Activated naive CD8-positive, alpha-beta T cell treated with anti-CD3 and anti-CD28 coated beads, Interleukin-2, amount 10 ng/mL, durations not matched to agents 7 days and 5 days (primary cell): ENCODE measurements at regions not wholly inside any gene's neighbourhood (a gene's known extent, or its start where the extent isn't known, plus 50 kb on each side); places are given as distances from the start of the nearest gene placed in this dataset.

Experiments
- ATAC-seq: fragments of 150-1000 bp; cut with Tn5 transposase; one replicate; pipeline ENCODE4 v1.10.0; 2021; ENCODE audit warnings: low read depth, moderate library complexity
- POLR2A ChIA-PET: fragments of 350-600 bp; sonication (Branson Sonifier 250); formaldehyde crosslinking; loops from one replicate; lab custom pipeline; 2021; ENCODE audit warnings: antibody characterized with exemption; lab: Charles Lee
- DNase-seq: peaks from one replicate; pipeline ENCODE4 v3.0.0; 2021
- H3K27ac Mint-ChIP-seq: one replicate; pipeline ENCODE4 v1.8.0; 2022; ENCODE audit warnings: mild to moderate bottlenecking, mixed read lengths
- H3K27me3 Mint-ChIP-seq: one replicate; pipeline ENCODE4 v1.8.0; 2022; ENCODE audit warnings: mild to moderate bottlenecking, moderate library complexity, mixed read lengths
- H3K36me3 Mint-ChIP-seq: one replicate; pipeline ENCODE4 v1.8.0; 2021; ENCODE audit warnings: mild to moderate bottlenecking, mixed read lengths
- H3K4me1 Mint-ChIP-seq: one replicate; pipeline ENCODE4 v1.8.0; 2021; ENCODE audit warnings: mixed read lengths
- H3K4me3 Mint-ChIP-seq: one replicate; pipeline ENCODE4 v1.8.0; 2022; ENCODE audit warnings: mild to moderate bottlenecking, moderate library complexity, mixed read lengths
- H3K9me3 Mint-ChIP-seq: one replicate; pipeline ENCODE4 v1.8.0; 2021; ENCODE audit warnings: mixed read lengths

DNA sequence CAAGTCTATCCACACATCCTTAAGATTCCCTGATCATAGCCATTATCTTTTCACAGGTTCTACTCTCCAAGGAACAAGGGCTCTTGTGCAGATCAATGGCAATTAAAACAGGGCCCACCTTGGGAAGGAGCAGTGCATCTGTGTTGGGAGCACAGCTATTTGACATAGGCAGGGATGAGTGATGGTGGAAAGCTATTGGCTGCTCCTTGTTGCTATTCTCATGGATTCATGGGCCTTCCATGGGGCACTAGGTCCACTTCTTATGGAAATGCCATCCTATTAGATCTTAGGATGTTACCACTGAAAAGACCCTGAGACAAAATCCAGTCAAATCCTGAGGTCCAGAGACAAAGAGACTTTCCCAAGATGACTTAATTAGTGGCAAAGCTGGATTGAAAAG, 148.6 kb upstream of the MTNR1B start:
- H3K4me1 Mint-ChIP-seq: no peaks in the 10 kb centered on the region
- peaks cover 4% of the 10 kb centered on the region for H3K27me3 Mint-ChIP-seq
- POLR2A ChIA-PET: no interaction called here
- no peaks in the 10 kb centered on the region for H3K36me3 Mint-ChIP-seq
- no peak overlapping the region for H3K27ac Mint-ChIP-seq
- no peak for DNase-seq
- ATAC-seq: no peak
- no peak overlapping the region for H3K4me3 Mint-ChIP-seq
- H3K9me3 Mint-ChIP-seq: peaks cover 1% of the 10 kb centered on the region

DNA sequence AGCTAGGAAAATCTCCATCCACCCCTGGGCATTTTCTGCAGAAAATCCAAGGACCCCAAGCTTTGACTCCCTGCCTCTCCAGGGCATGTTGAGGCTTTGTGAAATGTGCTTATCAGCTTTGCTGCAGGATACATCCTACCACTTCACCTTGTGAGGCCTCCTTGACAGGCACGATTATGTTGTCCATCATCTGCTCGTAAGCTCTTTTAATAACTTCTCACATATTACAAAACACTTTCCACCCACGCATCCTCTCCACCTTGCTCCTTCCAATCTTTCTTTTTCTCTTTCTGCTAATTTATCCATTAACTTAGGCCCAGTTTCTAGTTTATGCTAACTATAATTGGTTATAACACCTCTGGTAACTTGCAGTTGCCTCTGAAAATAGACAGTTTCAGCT, 147.0 kb upstream of the MTNR1B start:
- Mint-ChIP-seq H3K36me3 (no peaks in the 10 kb centered on the region), H3K27me3 (peaks cover 4% of the 10 kb centered on the region), H3K27ac (no peak overlapping the region), H3K9me3 (peaks cover 1% of the 10 kb centered on the region), H3K4me3 (no peak overlapping the region), H3K4me1 (no peaks in the 10 kb centered on the region)
- ATAC-seq (no peak), DNase-seq (no peak)
- POLR2A ChIA-PET: no interaction called here

DNA sequence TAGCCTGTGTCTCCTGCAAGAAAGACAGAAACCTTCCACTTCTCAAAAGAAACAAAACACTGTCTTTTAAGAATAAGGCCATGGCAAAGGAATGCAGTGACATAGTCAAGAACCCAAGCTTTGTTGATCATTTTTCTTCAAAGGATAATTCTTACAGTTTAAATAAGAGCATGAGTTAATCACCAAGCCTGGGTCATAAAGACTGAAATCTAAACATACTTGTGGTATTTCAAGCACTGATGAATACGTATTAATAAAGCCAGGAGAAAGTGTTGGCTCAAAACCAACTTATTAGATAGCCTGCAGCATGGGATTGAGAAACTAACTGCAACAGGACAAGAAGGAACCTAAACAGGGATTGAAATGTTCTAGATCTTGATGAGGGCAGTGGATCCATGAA, 143.3 kb upstream of the MTNR1B start:
- no peak overlapping the region for H3K4me3 Mint-ChIP-seq
- H3K4me1 Mint-ChIP-seq: peaks cover 5% of the 10 kb centered on the region
- ATAC-seq (no peak), DNase-seq (no peak)
- POLR2A ChIA-PET: no interaction called here
- no peak overlapping the region for H3K27ac Mint-ChIP-seq
- H3K9me3 Mint-ChIP-seq: peaks cover 1% of the 10 kb centered on the region
- H3K27me3 Mint-ChIP-seq: peaks cover 8% of the 10 kb centered on the region
- H3K36me3 Mint-ChIP-seq: no peaks in the 10 kb centered on the region

DNA sequence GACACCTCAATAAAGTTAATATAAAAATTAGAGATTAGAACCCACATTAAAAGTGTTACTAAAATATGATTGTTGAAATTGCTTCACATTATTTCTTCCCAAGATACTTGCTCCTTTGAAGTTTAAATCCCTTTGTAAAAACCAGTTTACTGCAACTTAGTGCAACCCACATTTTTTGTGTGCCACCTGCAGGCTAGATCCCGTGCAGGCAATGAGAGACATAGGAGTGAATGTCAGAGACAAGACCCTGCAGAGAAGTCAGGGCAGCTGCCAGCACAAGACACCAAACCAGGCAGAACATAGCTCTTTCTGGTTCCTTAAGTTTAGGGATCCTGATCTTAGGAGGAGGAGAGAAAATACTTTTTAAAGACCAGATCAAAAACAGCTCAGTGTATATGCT, 142.8 kb upstream of the MTNR1B start:
- no peak overlapping the region for H3K4me3 Mint-ChIP-seq

DNA sequence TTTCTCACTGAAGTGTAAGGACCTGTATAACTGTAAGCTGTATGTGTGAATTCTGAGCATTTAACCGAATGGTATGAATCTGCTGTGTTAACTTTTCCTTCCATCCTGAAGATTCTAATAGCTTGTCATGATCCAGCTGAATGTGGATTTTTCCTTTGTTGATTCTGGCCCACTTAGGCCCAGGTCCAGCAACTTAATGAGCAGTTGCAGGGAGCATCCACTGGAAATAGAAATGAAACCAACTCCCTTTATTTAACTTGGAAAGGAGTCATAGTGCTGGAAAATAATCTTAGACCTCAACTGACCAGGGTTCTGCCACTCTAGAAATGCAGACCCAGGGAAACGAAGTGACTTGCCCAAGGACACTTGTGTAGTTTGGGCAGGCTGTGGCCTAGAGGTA, 142.3 kb upstream of the MTNR1B start:
- DNase-seq: no peak

More for the DNA sequence above, 142.8 kb upstream of the MTNR1B start:
- POLR2A ChIA-PET: no interaction called here
- DNase-seq (no peak), ATAC-seq (no peak)
- no peaks in the 10 kb centered on the region for H3K36me3 Mint-ChIP-seq
- peaks cover 8% of the 10 kb centered on the region for H3K27me3 Mint-ChIP-seq
- no peak overlapping the region for H3K27ac Mint-ChIP-seq
- peaks cover 5% of the 10 kb centered on the region for H3K4me1 Mint-ChIP-seq
- H3K9me3 Mint-ChIP-seq: peaks cover 1% of the 10 kb centered on the region

DNA sequence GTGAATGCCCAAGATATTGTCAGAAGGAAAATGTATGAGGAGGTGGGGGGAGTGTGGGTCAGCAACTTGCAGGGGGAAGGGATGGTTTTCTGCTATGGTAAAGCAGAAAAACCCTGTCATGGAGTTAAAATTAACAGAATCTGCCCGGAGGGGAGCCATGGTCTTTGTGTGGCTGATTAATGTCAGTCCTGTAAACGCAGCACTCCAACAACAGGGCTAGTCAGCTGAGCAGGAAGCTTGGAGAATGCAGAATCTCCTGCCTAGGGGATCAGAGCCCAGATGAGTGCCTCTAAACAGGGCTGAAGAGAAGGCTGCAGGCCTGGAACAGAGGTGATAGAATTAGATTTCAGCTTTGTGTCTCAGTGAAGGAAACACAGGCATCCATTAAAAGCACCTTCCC, 140.9 kb upstream of the MTNR1B start:
- Mint-ChIP-seq H3K27me3 (peaks cover 8% of the 10 kb centered on the region), H3K27ac (no peak overlapping the region), H3K9me3 (peaks cover 1% of the 10 kb centered on the region), H3K4me1 (peaks cover 5% of the 10 kb centered on the region), H3K4me3 (no peak overlapping the region), H3K36me3 (no peaks in the 10 kb centered on the region)
- no peak for ATAC-seq
- DNase-seq: no peak
- POLR2A ChIA-PET: no interaction called here

More for the DNA sequence above, 142.3 kb upstream of the MTNR1B start:
- H3K4me1 Mint-ChIP-seq: peaks cover 5% of the 10 kb centered on the region
- no peak overlapping the region for H3K27ac Mint-ChIP-seq
- POLR2A ChIA-PET: no interaction called here
- no peak overlapping the region for H3K4me3 Mint-ChIP-seq
- H3K27me3 Mint-ChIP-seq: peaks cover 8% of the 10 kb centered on the region
- peaks cover 1% of the 10 kb centered on the region for H3K9me3 Mint-ChIP-seq
- ATAC-seq: no peak
- H3K36me3 Mint-ChIP-seq: no peaks in the 10 kb centered on the region

DNA sequence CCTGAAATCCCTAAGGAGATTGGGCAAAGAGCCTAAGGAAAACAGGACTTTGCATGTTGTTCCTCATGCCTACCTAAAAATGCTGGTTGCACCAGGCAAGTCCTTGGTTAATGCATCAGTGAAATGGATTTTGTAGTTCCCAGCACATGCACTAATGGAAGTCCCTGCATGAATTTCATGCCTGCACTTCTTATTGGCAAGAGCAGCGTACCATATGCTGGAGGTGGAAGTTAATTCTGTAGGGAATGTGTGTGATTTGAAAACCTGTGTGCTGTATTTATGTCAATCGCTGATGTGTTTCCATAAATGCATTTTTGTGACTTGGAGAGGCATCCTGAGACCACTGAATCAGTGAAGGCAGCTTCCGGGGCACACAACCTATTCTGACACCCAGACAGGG, 140.3 kb upstream of the MTNR1B start:
- Mint-ChIP-seq H3K27ac (no peak overlapping the region), H3K4me3 (no peak overlapping the region), H3K9me3 (peaks cover 1% of the 10 kb centered on the region), H3K36me3 (no peaks in the 10 kb centered on the region), H3K27me3 (peaks cover 8% of the 10 kb centered on the region), H3K4me1 (peaks cover 5% of the 10 kb centered on the region)
- ATAC-seq (no peak), DNase-seq (no peak)
- POLR2A ChIA-PET: no interaction called here

DNA sequence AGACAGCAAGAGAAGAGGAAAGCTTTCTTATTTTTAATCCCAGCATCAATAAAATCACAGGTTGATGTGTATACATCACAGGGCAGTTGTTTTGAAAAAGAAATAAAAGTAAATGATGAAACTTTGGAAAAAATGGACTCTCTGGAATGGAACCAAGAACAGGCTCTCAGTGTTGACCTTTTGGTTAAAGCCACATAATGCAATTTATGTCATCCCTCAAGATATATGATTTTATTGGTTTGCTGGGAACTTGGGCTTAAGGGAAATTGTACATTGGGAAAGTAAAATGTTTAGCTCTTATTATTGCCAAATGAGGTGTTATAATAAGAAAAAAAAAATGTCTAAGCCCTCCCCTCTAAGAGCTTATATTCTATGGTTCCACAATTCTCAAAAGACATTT, 139.8 kb upstream of the MTNR1B start:
- H3K4me3 Mint-ChIP-seq: no peak overlapping the region
- peaks cover 1% of the 10 kb centered on the region for H3K9me3 Mint-ChIP-seq
- ATAC-seq (no peak), DNase-seq (no peak)
- POLR2A ChIA-PET: no interaction called here
- H3K36me3 Mint-ChIP-seq: no peaks in the 10 kb centered on the region
- no peak overlapping the region for H3K27ac Mint-ChIP-seq
- H3K4me1 Mint-ChIP-seq: peaks cover 5% of the 10 kb centered on the region
- peaks cover 8% of the 10 kb centered on the region for H3K27me3 Mint-ChIP-seq

DNA sequence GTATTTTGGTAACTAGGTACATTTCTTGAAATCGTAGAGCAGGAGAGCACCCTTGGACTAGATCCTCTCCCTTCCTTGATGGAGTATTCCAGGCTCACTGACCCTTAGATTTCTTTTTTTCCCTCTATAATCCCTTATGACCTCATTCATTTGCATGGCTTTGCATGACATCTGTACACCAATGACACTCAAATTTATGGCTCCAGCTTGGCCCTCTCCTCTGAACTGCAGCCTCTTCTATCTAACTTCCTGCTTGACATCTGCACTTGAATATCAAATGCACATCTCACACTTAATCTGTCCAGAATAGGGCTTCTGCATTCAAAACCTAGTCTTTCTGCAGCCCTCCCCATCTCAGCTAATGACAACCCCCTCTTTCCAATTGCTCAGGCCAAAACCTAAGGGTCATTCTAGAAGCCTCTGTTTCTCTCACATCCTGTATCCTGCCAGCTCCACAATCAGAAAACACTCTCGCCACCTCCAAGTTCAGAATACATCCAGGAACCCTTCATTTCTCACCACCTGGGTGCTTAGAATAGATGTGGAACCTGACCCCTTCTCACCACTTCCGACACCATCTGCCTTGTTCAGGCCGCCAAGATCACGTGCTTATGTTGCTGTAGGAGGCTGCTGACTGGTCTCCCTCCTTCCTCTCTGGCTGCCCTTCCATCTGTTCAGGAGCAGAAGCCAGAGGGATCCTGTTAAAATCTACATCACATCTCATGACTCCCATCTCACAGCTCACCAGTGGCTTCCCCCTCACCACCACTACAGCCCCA, 138.9 kb upstream of the MTNR1B start:
- POLR2A ChIA-PET: no interaction called here
- H3K4me1 Mint-ChIP-seq: peaks cover 5% of the 10 kb centered on the region
- DNase-seq: no peak
- H3K27ac Mint-ChIP-seq: no peak overlapping the region
- no peak overlapping the region for H3K4me3 Mint-ChIP-seq
- peaks cover 4% of the 10 kb centered on the region for H3K27me3 Mint-ChIP-seq
- no peak for ATAC-seq
- H3K9me3 Mint-ChIP-seq: no peaks in the 10 kb centered on the region
- H3K36me3 Mint-ChIP-seq: no peaks in the 10 kb centered on the region

DNA sequence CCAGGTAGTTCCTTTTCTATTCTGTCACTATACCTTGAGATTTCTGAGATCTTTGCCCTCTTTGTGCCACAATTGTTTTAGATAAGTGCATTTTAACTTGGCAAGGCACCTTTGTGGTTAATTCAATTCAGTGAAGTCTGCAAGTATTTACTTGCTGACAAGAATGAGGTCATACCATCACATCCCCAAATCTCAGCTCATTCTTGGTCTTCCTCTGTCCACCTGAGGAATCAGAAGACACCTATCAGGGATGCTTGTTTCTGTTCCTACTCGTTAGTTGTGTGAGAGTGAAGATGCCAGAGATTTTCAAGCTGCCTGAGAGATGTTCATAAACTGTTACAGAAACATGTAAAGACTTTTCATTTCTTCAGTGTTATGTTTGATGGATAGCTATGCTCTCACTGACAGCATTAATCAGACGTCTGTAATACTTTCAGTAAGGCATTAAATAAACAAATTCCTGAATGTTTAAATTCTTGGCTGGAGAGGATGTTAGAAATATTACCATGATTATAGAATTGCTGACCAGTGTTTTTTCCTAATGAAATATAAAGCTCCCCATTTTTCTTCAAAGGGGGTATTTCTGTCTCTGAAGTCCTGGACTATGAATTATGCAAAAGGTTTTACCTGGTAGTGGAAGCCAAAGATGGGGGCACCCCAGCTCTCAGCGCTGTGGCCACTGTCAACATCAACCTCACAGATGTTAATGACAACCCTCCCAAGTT, 135.0 kb upstream of the MTNR1B start:
- peaks cover 5% of the 10 kb centered on the region for H3K4me1 Mint-ChIP-seq
- no peak for DNase-seq
- POLR2A ChIA-PET: no interaction called here
- no peaks in the 10 kb centered on the region for H3K9me3 Mint-ChIP-seq
- H3K36me3 Mint-ChIP-seq: no peaks in the 10 kb centered on the region
- no peak overlapping the region for H3K27ac Mint-ChIP-seq
- H3K4me3 Mint-ChIP-seq: no peak overlapping the region
- ATAC-seq: no peak
- peaks cover 4% of the 10 kb centered on the region for H3K27me3 Mint-ChIP-seq

DNA sequence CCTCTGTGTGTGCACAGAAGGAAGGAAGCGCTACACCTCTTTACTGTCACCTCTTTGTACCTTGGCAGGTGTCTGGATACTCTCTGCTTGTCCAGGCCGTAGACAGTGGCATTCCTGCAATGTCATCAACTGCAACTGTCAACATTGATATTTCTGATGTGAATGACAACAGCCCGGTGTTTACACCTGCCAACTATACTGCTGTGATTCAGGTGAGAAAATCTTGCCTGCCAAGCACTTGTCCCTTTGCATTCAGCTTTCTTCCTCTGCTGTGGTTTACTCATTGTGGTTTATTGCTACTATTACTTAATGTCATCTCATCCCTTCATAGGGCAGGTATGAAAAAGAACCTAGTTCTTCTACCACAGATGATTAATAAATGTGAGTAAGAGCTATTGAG, 131.9 kb upstream of the MTNR1B start:
- H3K9me3 Mint-ChIP-seq: no peaks in the 10 kb centered on the region
- DNase-seq (no peak), ATAC-seq (no peak)
- POLR2A ChIA-PET: no interaction called here
- no peak overlapping the region for H3K4me3 Mint-ChIP-seq
- H3K36me3 Mint-ChIP-seq: no peaks in the 10 kb centered on the region
- no peaks in the 10 kb centered on the region for H3K27me3 Mint-ChIP-seq
- H3K4me1 Mint-ChIP-seq: no peaks in the 10 kb centered on the region
- no peak overlapping the region for H3K27ac Mint-ChIP-seq

DNA sequence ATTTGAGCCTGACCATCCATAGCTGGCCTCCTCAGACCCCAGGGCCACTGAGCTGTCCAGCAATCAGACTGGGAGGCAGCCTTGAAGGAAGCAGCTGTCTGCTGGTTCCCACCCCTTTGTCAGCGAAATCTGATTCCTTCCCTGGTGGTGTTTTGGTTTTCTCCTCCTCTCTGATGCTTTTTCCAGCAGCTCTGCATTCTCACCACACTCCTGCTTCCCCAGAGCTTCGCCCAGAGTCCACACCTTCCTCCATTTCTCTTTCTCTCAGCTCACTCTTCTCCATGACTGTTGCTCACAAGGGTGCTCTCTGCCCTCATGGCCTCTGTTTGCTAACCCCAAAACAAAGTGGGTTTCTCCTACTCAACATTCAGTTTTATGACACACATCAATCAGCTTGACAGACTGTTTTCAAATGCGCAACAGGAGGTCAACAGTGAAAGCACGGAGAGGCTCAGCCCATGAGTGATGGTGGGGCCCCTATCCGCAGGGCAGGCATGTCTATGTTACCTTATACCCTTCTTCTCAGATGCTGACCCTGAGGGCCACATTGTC, 130.6 kb upstream of the MTNR1B start:
- H3K27ac Mint-ChIP-seq: no peak overlapping the region
- no peaks in the 10 kb centered on the region for H3K9me3 Mint-ChIP-seq
- H3K36me3 Mint-ChIP-seq: no peaks in the 10 kb centered on the region
- DNase-seq: no peak
- no peak for ATAC-seq
- H3K4me1 Mint-ChIP-seq: no peaks in the 10 kb centered on the region
- no peaks in the 10 kb centered on the region for H3K27me3 Mint-ChIP-seq
- no peak overlapping the region for H3K4me3 Mint-ChIP-seq
- POLR2A ChIA-PET: no interaction called here

DNA sequence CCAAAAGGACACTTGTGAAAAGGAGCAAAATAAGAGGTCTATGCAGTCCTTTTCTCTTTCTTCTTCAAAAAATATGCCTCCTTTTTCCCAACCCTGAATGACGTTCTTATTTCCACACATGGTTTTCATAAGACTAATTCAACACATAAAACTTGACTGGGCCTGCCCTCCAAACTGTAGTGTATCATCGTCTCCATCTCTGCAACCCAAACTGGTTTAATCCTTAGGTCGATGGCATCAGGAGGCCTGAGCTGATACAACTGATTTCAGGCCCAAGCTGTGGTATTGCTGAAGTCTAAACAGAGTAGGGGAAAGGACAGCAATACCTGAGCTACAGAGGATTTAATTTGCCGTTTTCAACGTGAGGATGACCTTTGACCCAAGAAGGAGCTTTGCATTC, 130.0 kb upstream of the MTNR1B start:
- no peak overlapping the region for H3K27ac Mint-ChIP-seq
- no peaks in the 10 kb centered on the region for H3K4me1 Mint-ChIP-seq
- H3K27me3 Mint-ChIP-seq: no peaks in the 10 kb centered on the region
- ATAC-seq: no peak
- H3K36me3 Mint-ChIP-seq: no peaks in the 10 kb centered on the region
- H3K9me3 Mint-ChIP-seq: no peaks in the 10 kb centered on the region
- no peak for DNase-seq
- no peak overlapping the region for H3K4me3 Mint-ChIP-seq
- POLR2A ChIA-PET: no interaction called here

DNA sequence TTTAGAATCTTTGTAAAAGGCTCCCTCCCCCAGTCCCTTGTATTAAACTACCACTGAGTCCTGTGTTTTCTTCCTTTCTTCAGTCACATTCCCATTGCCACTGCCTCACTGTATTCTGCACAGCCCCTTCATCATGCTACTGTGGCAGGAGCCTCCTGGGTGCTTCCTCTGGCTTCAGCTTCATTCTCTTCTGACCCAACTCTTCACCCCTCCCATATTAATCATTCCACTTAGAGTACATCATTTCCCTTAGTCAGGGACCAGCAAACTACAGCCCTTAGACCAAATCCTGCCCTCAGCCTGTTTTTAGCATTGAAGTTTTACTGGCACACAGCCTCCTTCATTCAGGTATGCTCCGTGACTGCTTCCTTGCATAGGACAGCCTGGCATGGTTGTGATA, 127.7 kb upstream of the MTNR1B start:
- Mint-ChIP-seq H3K36me3 (no peaks in the 10 kb centered on the region), H3K4me3 (no peak overlapping the region), H3K4me1 (no peaks in the 10 kb centered on the region), H3K27ac (no peak overlapping the region), H3K27me3 (no peaks in the 10 kb centered on the region), H3K9me3 (no peaks in the 10 kb centered on the region)
- POLR2A ChIA-PET: no interaction called here
- ATAC-seq (no peak), DNase-seq (no peak)
